ENCODE measurements at regions not wholly inside any gene's neighbourhood (a gene's known extent, or its start where the extent isn't known, plus 50 kb on each side); places are given as distances from the start of the nearest gene placed in this dataset.

DNA sequence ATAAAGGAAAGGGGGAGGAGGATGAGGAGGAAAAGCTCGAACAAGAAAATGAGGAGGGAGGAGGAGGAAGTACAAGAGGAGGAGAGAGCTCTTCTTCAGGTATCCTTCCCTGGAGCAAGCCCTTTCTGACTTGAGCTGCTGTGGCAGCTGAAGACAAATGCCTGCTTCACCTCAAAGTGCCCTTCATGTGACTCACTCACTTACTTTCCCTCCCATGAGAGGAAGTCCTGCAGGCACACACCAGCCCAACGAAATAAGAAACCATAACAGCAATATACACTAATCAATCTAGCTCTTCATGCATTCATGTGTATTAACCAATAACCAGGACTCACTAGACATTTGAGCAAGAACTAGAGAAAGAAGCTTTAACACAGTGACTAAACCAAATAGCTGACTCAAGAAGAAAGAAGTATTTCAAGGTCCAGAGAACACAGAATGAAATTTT, 251.9 kb downstream of the IGSF11 start (continued):
- TF ChIP-seq, protein P1, sequence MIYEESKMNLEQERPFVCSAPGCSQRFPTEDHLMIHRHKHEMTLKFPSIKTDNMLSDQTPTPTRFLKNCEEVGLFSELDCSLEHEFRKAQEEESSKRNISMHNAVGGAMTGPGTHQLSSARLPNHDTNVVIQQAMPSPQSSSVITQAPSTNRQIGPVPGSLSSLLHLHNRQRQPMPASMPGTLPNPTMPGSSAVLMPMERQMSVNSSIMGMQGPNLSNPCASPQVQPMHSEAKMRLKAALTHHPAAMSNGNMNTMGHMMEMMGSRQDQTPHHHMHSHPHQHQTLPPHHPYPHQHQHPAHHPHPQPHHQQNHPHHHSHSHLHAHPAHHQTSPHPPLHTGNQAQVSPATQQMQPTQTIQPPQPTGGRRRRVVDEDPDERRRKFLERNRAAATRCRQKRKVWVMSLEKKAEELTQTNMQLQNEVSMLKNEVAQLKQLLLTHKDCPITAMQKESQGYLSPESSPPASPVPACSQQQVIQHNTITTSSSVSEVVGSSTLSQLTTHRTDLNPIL (CRISPR knock-in tag; IDR thresholded peaks at IDR 0.05; ENCODE audit: low read depth), result no peak
- no peak for TF ChIP-seq OSR1 (CRISPR knock-in tag; IDR thresholded peaks at IDR 0.05)

DNA sequence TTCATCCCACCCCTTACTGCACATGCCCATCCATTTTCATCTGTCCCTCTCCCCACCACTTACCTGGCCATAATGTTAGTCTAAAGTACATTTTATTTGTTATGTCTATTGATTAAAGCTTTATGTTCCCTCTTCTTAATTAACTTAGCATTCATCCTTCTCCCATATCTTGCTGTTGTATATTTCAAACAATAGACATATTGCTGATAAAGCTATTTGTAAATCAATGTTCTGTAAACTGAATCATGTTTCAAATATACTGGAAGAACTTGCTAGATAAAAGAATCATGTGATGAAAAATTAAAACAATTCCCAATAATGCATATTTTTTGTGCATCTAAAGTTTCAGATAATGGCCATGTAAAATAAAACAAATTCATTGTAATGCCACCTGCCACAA, 249.2 kb downstream of the IGSF11 start:
- no peak for ATAC-seq
- TF ChIP-seq, protein P1 (CRISPR knock-in tag; IDR thresholded peaks at IDR 0.05; ENCODE audit: low read depth), result no peak
- TF ChIP-seq GLIS3 (CRISPR knock-in tag; IDR thresholded peaks at IDR 0.05) (no peak), RARB (CRISPR knock-in tag; IDR thresholded peaks at IDR 0.05) (no peak)
- TF ChIP-seq, protein P2, sequence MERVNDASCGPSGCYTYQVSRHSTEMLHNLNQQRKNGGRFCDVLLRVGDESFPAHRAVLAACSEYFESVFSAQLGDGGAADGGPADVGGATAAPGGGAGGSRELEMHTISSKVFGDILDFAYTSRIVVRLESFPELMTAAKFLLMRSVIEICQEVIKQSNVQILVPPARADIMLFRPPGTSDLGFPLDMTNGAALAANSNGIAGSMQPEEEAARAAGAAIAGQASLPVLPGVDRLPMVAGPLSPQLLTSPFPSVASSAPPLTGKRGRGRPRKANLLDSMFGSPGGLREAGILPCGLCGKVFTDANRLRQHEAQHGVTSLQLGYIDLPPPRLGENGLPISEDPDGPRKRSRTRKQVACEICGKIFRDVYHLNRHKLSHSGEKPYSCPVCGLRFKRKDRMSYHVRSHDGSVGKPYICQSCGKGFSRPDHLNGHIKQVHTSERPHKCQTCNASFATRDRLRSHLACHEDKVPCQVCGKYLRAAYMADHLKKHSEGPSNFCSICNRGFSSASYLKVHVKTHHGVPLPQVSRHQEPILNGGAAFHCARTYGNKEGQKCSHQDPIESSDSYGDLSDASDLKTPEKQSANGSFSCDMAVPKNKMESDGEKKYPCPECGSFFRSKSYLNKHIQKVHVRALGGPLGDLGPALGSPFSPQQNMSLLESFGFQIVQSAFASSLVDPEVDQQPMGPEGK (CRISPR knock-in tag; IDR thresholded peaks at IDR 0.05; ENCODE audit: borderline replicate concordance), result no peak

DNA sequence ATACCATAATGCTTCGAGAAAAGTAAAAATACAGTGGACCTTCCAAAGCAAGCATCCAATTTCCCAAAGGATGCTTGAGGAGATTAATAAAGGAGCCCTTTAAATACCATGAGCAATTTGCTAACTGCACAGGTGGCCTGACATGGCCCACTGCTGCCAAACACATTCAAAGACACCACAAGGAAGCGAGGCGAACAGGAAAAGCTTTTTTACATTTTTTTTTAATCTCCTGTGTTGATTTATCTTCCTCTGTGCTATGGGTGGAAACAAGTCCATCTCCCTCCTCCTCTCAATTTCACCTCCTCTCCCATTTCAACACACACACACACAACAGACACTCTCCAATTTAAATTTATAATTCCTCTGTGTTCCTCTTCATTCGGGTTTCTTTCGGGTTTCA, 243.4 kb downstream of the IGSF11 start:
- no peak for ATAC-seq
- no peak for TF ChIP-seq ZNF565 (CRISPR knock-in tag; conservative IDR thresholded peaks at IDR 0.05; ENCODE audit: low read depth)

DNA sequence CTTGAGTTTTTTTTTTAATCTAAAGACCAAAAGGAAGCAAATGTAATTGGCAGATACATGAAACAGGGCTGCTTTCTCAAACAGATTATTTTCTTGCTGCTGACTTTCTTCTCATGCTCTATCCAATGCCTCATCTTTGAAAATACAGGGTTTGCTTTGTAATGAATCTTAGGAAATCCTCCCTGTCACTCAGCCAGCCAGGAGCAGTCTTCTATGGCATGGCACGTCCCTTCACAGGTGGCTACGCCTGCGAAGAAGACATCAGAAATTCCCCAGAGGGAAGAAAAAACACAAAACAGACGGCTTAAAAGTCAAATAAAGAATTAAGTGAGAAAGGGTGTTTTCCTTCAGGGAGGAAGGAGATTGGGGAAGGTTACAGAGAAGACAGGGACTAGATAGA, 242.5 kb downstream of the IGSF11 start:
- ATAC-seq, result no peak
- TF ChIP-seq ZFP3 (CRISPR knock-in tag; IDR thresholded peaks at IDR 0.05), result no peak
- TF ChIP-seq ZNF8 (CRISPR knock-in tag; IDR thresholded peaks at IDR 0.05), result no peak
- TF ChIP-seq RARB (CRISPR knock-in tag; IDR thresholded peaks at IDR 0.05), result no peak
- no peak for TF ChIP-seq GLIS3 (CRISPR knock-in tag; IDR thresholded peaks at IDR 0.05)
- TF ChIP-seq TCF4 (CRISPR knock-in tag; IDR thresholded peaks at IDR 0.05; ENCODE audit: borderline replicate concordance), result no peak
- no peak for TF ChIP-seq ZFP30 (CRISPR knock-in tag; IDR thresholded peaks at IDR 0.05)
- TF ChIP-seq ZNF565 (CRISPR knock-in tag; conservative IDR thresholded peaks at IDR 0.05; ENCODE audit: low read depth), result no peak
- TF ChIP-seq, protein P3, sequence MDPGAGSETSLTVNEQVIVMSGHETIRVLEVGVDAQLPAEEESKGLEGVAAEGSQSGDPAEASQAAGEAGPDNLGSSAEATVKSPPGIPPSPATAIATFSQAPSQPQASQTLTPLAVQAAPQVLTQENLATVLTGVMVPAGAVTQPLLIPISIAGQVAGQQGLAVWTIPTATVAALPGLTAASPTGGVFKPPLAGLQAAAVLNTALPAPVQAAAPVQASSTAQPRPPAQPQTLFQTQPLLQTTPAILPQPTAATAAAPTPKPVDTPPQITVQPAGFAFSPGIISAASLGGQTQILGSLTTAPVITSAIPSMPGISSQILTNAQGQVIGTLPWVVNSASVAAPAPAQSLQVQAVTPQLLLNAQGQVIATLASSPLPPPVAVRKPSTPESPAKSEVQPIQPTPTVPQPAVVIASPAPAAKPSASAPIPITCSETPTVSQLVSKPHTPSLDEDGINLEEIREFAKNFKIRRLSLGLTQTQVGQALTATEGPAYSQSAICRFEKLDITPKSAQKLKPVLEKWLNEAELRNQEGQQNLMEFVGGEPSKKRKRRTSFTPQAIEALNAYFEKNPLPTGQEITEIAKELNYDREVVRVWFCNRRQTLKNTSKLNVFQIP (CRISPR knock-in tag; IDR thresholded peaks at IDR 0.05; ENCODE audit: borderline replicate concordance, low read depth), result no peak
- no peak for TF ChIP-seq BACH2 (CRISPR knock-in tag; IDR thresholded peaks at IDR 0.05; ENCODE audit: borderline replicate concordance)
- no peak for TF ChIP-seq SNAI2 (CRISPR knock-in tag; IDR thresholded peaks at IDR 0.05)
- no peak for TF ChIP-seq ESRRG (CRISPR knock-in tag; IDR thresholded peaks at IDR 0.05)
- no peak for TF ChIP-seq ISL1 (CRISPR knock-in tag; IDR thresholded peaks at IDR 0.05)
- TF ChIP-seq OSR1 (CRISPR knock-in tag; IDR thresholded peaks at IDR 0.05), result no peak
- TF ChIP-seq, protein P4, sequence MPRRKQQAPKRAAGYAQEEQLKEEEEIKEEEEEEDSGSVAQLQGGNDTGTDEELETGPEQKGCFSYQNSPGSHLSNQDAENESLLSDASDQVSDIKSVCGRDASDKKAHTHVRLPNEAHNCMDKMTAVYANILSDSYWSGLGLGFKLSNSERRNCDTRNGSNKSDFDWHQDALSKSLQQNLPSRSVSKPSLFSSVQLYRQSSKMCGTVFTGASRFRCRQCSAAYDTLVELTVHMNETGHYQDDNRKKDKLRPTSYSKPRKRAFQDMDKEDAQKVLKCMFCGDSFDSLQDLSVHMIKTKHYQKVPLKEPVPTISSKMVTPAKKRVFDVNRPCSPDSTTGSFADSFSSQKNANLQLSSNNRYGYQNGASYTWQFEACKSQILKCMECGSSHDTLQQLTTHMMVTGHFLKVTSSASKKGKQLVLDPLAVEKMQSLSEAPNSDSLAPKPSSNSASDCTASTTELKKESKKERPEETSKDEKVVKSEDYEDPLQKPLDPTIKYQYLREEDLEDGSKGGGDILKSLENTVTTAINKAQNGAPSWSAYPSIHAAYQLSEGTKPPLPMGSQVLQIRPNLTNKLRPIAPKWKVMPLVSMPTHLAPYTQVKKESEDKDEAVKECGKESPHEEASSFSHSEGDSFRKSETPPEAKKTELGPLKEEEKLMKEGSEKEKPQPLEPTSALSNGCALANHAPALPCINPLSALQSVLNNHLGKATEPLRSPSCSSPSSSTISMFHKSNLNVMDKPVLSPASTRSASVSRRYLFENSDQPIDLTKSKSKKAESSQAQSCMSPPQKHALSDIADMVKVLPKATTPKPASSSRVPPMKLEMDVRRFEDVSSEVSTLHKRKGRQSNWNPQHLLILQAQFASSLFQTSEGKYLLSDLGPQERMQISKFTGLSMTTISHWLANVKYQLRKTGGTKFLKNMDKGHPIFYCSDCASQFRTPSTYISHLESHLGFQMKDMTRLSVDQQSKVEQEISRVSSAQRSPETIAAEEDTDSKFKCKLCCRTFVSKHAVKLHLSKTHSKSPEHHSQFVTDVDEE (CRISPR knock-in tag; IDR thresholded peaks at IDR 0.05), result no peak

DNA sequence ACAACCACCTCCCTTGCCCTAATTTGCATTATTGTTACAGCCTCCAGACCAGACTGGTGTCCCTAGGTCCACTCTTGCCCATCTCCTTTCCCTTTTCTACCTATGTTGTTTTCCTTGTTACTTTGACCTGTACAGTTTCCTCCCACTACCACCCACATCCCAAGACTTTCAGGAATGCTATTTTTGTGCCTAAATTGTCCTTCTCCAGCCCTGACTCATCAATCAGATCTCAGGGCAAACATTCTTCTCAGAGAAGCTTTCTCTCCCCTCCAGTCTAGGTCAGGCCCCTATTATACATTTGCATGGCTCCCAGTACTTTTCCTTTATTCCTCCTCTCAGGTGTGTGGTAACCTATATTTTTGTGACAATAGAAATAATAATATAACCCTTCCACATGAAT, 241.5 kb downstream of the IGSF11 start:
- TF ChIP-seq, protein P4 (CRISPR knock-in tag; IDR thresholded peaks at IDR 0.05), result no peak
- TF ChIP-seq, protein P1 (CRISPR knock-in tag; IDR thresholded peaks at IDR 0.05; ENCODE audit: low read depth), result no peak
- TF ChIP-seq OSR1 (CRISPR knock-in tag; IDR thresholded peaks at IDR 0.05) (no peak), ZNF70 (CRISPR knock-in tag; IDR thresholded peaks at IDR 0.05) (no peak), ISL1 (CRISPR knock-in tag; IDR thresholded peaks at IDR 0.05) (no peak), ZNF8 (CRISPR knock-in tag; IDR thresholded peaks at IDR 0.05) (no peak), GLIS3 (CRISPR knock-in tag; IDR thresholded peaks at IDR 0.05) (no peak), TCF4 (CRISPR knock-in tag; IDR thresholded peaks at IDR 0.05; ENCODE audit: borderline replicate concordance) (no peak), TOX (CRISPR knock-in tag; IDR thresholded peaks at IDR 0.05; ENCODE audit: borderline replicate concordance) (no peak)
- TF ChIP-seq, protein P2 (CRISPR knock-in tag; IDR thresholded peaks at IDR 0.05; ENCODE audit: borderline replicate concordance), result no peak
- ATAC-seq, result no peak

Measured in SK-N-SH treated with all-trans-retinoic acid at 6 μM for 48 hours (cell line).